ENCODE measurements at regions not wholly inside any gene's neighbourhood (a gene's known extent, or its start where the extent isn't known, plus 50 kb on each side); places are given as distances from the start of the nearest gene placed in this dataset.
"Not testable (repeated sequence)": the region's sequence is repeated elsewhere in the genome, so short reads cannot be mapped to it uniquely, and the experiment has no call there.

- not testable (repeated sequence) for FAIRE-seq; DNase-seq (ENCODE audit: extremely low spot score, insufficient read length, low read depth)
Observed at GRCh38 chr1:176396604-176397395, 66.2 kb upstream of the PAPPA2 start.

GRCh38 chr1:176391621-176392020 lies 71.4 kb upstream of the PAPPA2 start:
- FAIRE-seq (no peak), DNase-seq (ENCODE audit: extremely low spot score, insufficient read length, low read depth) (no peak)

GRCh38 chr1:176384841-176385240 lies 78.1 kb upstream of the PAPPA2 start:
- no peak for FAIRE-seq

GRCh38 chr1:176382163-176382562 lies 80.8 kb upstream of the PAPPA2 start:
- FAIRE-seq (no peak), DNase-seq (ENCODE audit: extremely low spot score, insufficient read length, low read depth) (no peak)

More at GRCh38 chr1:176384841-176385240, 78.1 kb upstream of the PAPPA2 start:
- DNase-seq (ENCODE audit: extremely low spot score, insufficient read length, low read depth): no peak

- DNase-seq (ENCODE audit: extremely low spot score, insufficient read length, low read depth) (no peak), FAIRE-seq (no peak)
Observed at GRCh38 chr1:176379626-176380339, 83.2 kb upstream of the PAPPA2 start.

GRCh38 chr1:176374967-176375569 lies 87.9 kb upstream of the PAPPA2 start:
- peak; percentile 93 for FAIRE-seq
- DNase-seq (ENCODE audit: extremely low spot score, insufficient read length, low read depth): peak; percentile 14

- FAIRE-seq (no peak), DNase-seq (ENCODE audit: extremely low spot score, insufficient read length, low read depth) (no peak)
Observed at GRCh38 chr1:176364236-176364905, 98.6 kb upstream of the PAPPA2 start.

GRCh38 chr1:176349135-176349715 lies 113.8 kb upstream of the PAPPA2 start:
- not testable (repeated sequence) for DNase-seq (ENCODE audit: extremely low spot score, insufficient read length, low read depth); FAIRE-seq

GRCh38 chr1:176341656-176342055 lies 121.3 kb upstream of the PAPPA2 start:
- FAIRE-seq (no peak), DNase-seq (ENCODE audit: extremely low spot score, insufficient read length, low read depth) (no peak)

GRCh38 chr1:176338877-176339276 lies 124.1 kb upstream of the PAPPA2 start:
- FAIRE-seq (no peak), DNase-seq (ENCODE audit: extremely low spot score, insufficient read length, low read depth) (no peak)

GRCh38 chr1:176330782-176331181 lies 123.7 kb upstream of the COP1 start:
- DNase-seq (ENCODE audit: extremely low spot score, insufficient read length, low read depth) (no peak), FAIRE-seq (no peak)

- FAIRE-seq: no peak
- DNase-seq (ENCODE audit: extremely low spot score, insufficient read length, low read depth): no peak
Observed at GRCh38 chr1:176325664-176326063, 118.6 kb upstream of the COP1 start.

- FAIRE-seq (no peak), DNase-seq (ENCODE audit: extremely low spot score, insufficient read length, low read depth) (no peak)
Observed at GRCh38 chr1:176323472-176323871, 116.4 kb upstream of the COP1 start.

GRCh38 chr1:176315519-176316220 lies 108.6 kb upstream of the COP1 start:
- peak; percentile 23 for DNase-seq (ENCODE audit: extremely low spot score, insufficient read length, low read depth)

GRCh38 chr1:176296602-176297001 lies 89.5 kb upstream of the COP1 start:
- FAIRE-seq; DNase-seq (ENCODE audit: extremely low spot score, insufficient read length, low read depth): not testable (repeated sequence)

More at GRCh38 chr1:176315519-176316220, 108.6 kb upstream of the COP1 start:
- FAIRE-seq: peak; percentile 82

GRCh38 chr1:176285996-176286395 lies 78.9 kb upstream of the COP1 start:
- no peak for FAIRE-seq
- no peak for DNase-seq (ENCODE audit: extremely low spot score, insufficient read length, low read depth)

GRCh38 chr1:176271572-176271971 lies 64.5 kb upstream of the COP1 start:
- DNase-seq (ENCODE audit: extremely low spot score, insufficient read length, low read depth) (no peak), FAIRE-seq (no peak)

All from GM18507 (cell line).